TTC549 (cell line): ENCODE measurements at regions not wholly inside any gene's neighbourhood (a gene's known extent, or its start where the extent isn't known, plus 50 kb on each side); places are given as distances from the start of the nearest gene placed in this dataset.
"Not testable (repeated sequence)": the region's sequence is repeated elsewhere in the genome, so short reads cannot be mapped to it uniquely, and the experiment has no call there.

Source experiments
- FAIRE-seq: peaks from 2 replicates; lab custom pipeline; 2012; peaks lifted over from hg19 to GRCh38; lab: Jason Lieb, UNC

- FAIRE-seq = no peak
Observed at GRCh38 chr15:69869881-69870505, 227.7 kb downstream of the TLE3 start.

DNA sequence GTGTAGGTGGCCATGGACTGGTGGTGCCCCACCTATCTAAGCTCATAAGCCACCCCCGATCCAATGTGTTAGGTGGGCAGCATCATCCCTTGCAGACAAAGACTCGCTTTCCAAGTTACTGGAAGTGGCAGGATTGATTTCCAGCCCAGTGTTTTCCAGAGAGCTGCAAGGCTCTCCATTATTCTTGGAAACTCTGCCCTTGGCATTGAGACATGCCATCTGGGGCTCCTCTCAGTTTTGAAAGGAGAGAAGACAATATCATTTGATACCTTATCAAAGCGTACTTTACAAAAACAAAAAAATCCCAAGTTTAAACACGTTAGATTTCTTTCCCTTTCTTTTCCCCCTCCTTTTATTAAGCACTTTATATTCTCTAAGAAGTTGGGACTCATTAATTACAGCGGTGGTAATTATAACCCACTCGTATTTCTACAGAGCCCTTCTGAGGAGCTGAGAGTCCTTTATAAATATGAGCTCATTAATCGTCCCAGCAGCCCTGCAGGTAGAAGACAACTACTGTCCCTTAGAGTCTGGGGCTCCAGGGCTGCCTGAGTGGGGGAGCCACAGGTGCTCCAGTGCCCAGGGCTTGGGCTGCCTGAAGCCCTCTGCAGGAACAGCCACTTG lies 226.1 kb downstream of the TLE3 start:
- FAIRE-seq = no peak

DNA sequence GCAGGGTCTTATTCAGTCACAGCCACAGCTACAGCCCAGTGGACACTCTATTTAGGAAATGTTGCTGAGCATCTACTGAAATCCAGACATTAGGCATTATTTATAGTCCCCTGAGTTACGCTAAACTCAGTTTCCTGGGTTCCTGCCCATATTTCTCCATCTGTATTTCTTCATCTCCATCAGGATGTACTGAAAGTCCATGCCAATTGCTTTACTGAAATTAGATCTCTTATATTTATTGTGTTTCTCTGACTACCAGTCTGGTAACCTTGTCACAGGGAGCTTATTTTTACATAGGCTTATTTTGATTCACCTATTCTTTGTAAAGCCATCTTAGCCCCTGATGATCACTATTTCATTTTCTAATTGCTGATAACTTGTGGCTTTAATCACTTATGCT lies 223.9 kb downstream of the TLE3 start:
- FAIRE-seq = no peak

GRCh38 chr15:69874321-69874720 lies 223.4 kb downstream of the TLE3 start:
- FAIRE-seq = no peak

- no peak for FAIRE-seq
Observed at GRCh38 chr15:69876064-69876940, 221.4 kb downstream of the TLE3 start.

DNA sequence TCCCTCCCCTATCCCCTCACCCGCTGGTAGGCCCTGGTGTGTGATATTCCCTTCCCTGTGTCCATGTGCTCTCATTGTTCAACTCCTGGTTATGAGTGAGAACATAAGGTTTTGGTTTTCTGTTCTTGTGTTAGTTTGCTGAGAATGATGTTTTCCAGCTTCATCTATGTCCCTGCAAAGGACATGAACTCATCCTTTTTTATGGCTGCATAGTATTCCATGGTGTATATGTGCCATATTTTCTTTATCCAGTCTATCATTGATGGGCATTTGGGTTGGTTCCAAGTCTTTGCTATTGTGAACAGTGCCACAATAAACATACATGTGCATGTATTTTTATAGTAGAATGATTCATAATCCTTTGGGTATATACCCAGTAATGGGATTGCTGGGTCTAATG lies 217.8 kb downstream of the TLE3 start:
- not testable (repeated sequence) for FAIRE-seq

DNA sequence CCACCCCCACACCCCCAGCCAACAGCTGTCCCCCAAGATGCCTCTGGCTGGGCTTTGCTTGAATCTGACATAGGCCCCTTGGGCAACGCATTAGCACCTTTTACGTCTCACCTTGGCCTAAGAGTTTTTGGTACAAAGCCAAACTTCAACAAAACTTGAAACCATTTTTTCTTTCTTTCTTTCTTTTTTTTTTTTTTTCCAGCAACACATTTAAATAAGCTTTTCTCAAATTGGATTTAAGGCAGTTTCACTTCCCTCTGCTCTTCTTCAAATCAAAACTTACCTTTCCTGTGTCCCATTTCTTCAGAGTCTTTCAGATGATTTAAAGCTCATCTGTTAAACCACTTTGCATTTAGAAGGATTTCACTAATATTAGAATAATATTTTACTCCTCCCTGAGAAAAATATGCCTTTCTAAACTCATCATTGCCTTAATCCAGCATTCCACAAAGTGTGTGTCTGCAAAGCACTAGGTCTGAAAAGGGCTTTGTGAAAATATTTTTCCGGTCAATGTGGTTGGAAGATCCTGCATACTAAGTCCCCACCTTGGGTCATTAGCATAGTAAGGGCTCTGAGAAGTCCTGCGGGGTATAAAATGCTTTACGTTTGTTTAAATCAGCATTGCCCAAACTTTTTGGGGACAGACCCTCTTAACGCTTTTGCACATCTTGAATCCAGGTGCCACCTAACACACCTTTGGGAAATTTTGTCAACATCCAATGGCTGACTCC lies 217.0 kb downstream of the TLE3 start:
- no peak for FAIRE-seq

- FAIRE-seq = no peak
Observed at GRCh38 chr15:69881302-69881670, 216.4 kb downstream of the TLE3 start.

DNA sequence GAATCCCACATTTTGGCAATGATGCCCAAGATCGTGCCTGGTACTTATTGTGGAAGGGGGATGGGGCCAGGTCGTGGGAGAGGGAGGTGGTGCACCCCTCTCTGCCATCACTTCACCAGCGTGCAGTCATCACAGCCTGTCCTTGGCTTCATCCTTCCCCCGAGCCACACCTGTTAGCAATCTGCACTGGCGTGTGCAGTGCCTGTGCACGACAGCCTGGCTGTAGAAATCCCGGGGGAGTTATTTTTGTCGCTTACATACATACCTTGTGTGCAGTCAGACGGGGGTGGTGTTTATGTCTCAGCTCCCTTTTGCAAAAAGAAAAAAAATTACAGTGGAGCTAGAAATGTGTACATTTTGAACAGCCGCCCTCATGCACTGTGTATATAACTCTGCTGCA lies 216.0 kb downstream of the TLE3 start:
- no peak for FAIRE-seq

- no peak for FAIRE-seq
Observed at GRCh38 chr15:69883306-69883705, 214.4 kb downstream of the TLE3 start.

GRCh38 chr15:69885173-69885955 lies 212.4 kb downstream of the TLE3 start:
- FAIRE-seq = no peak

DNA sequence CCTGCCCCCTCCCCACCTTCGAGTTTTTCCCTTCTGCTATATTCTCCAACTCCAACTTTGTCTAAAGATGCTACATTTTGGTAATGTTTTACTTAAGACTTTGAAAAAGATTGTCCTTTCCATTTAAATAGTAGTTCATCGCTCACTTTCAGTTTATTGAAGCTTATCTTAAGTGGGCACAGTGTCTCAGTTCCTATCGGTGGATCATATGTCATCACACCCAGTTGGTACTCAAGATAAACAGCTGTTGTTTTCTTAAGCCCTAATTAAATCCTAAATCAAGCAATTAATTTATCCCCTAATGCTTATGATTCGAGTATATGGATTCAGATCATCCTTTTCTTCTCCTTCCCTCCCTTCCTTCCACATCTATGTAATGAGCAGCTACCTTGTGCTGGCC lies 210.7 kb downstream of the TLE3 start:
- no peak for FAIRE-seq

- FAIRE-seq = no peak
Observed at GRCh38 chr15:69887553-69887952, 210.2 kb downstream of the TLE3 start.

DNA sequence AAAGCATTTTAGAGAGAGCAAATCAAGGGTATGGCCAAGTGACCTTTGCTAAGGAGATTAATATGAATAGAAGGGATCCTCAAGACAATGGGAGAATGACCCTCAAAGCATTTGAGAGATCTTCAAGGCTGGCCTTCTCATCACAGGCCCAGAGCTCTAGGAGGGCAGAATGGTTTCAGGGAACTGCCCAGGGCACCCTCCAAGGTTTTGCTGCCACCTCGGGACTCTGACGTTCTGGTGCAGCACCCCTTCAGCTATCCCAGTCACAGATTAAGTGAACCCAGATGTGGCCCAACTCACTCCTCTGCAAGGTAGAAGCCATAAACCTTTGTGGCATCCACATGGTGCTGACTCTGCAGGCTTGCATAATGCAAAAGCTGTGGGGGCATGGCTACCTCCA lies 209.3 kb downstream of the TLE3 start:
- FAIRE-seq = no peak

DNA sequence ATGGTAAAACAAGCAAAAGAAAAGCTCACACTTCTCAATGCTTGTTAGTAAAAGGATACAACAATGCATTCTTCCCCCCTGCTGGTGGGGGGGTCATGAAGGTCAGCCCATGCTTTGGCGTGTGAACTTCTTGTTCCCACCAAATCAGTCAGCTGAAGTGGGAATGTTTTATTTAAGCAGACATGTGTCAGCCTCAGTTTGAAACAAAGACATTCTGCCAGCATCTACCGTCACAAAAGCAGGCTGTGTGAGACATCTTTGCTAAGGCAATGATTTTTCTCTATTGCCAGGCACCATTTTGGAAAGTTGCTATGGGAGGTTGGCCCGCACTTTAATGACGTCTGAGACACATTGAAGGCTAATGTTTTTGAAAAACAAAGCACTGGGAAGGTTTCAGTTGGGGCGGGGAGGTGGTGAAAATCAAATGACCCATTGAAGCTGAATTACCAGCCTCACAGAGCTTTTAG lies 206.6 kb downstream of the TLE3 start:
- no peak for FAIRE-seq

GRCh38 chr15:69891606-69892005 lies 206.1 kb downstream of the TLE3 start:
- FAIRE-seq = no peak

GRCh38 chr15:69892351-69892750 lies 205.4 kb downstream of the TLE3 start:
- no peak for FAIRE-seq

GRCh38 chr15:69893086-69893485 lies 204.6 kb downstream of the TLE3 start:
- no peak for FAIRE-seq

- no peak for FAIRE-seq
Observed at GRCh38 chr15:69893863-69894262, 203.9 kb downstream of the TLE3 start.

- no peak for FAIRE-seq
Observed at GRCh38 chr15:69895202-69895601, 202.5 kb downstream of the TLE3 start.

- no peak for FAIRE-seq
Observed at GRCh38 chr15:69896606-69897005, 201.1 kb downstream of the TLE3 start.

- FAIRE-seq = no peak
Observed at GRCh38 chr15:69897061-69897460, 200.7 kb downstream of the TLE3 start.
